Progenitor cell of endocrine pancreas (in vitro differentiated cells): ENCODE measurements at regions not wholly inside any gene's neighbourhood (a gene's known extent, or its start where the extent isn't known, plus 50 kb on each side); places are given as distances from the start of the nearest gene placed in this dataset.

Experiments
- DNase-seq: peaks from one replicate; pipeline ENCODE4 v3.0.0; 2021; ENCODE audit warnings: low spot score; ENCODE audit not compliant: unreplicated experiment
- H3K27ac Mint-ChIP-seq: 2 replicates; pipeline ENCODE4 v1.8.0; 2021; ENCODE audit warnings: mild to moderate bottlenecking, moderate library complexity, mixed read lengths
- H3K27me3 Mint-ChIP-seq: 2 replicates; pipeline ENCODE4 v1.8.0; 2021; ENCODE audit warnings: mixed read lengths
- H3K36me3 Mint-ChIP-seq: 2 replicates; pipeline ENCODE4 v1.8.0; 2022; ENCODE audit warnings: mixed read lengths; ENCODE audit not compliant: insufficient read depth
- H3K4me1 Mint-ChIP-seq: 2 replicates; pipeline ENCODE4 v1.8.0; 2021; ENCODE audit warnings: low read depth, mixed read lengths
- H3K4me3 Mint-ChIP-seq: 2 replicates; pipeline ENCODE4 v1.8.0; 2021; ENCODE audit warnings: low read depth, mild to moderate bottlenecking, moderate library complexity, mixed read lengths
- H3K9me3 Mint-ChIP-seq: 2 replicates; pipeline ENCODE4 v1.8.0; 2021; ENCODE audit warnings: low read depth, mixed read lengths
- TF ChIP-seq, protein P1 (sequence below): fragments of 200-600 bp; sonication (generic); IDR thresholded peaks from one replicate; pipeline ENCODE4 v1.5.0; 2021; ENCODE audit warnings: antibody characterized with exemption, mild to moderate bottlenecking; ENCODE audit not compliant: unreplicated experiment

GRCh38 chr6:54706391-54706790, 140.2 kb upstream of the FAM83B start:
- no peaks in the 10 kb centered on the region for H3K36me3 Mint-ChIP-seq
- no peak for DNase-seq
- H3K27ac Mint-ChIP-seq: no peak overlapping the region
- H3K9me3 Mint-ChIP-seq: no peaks in the 10 kb centered on the region
- TF ChIP-seq, protein P1, sequence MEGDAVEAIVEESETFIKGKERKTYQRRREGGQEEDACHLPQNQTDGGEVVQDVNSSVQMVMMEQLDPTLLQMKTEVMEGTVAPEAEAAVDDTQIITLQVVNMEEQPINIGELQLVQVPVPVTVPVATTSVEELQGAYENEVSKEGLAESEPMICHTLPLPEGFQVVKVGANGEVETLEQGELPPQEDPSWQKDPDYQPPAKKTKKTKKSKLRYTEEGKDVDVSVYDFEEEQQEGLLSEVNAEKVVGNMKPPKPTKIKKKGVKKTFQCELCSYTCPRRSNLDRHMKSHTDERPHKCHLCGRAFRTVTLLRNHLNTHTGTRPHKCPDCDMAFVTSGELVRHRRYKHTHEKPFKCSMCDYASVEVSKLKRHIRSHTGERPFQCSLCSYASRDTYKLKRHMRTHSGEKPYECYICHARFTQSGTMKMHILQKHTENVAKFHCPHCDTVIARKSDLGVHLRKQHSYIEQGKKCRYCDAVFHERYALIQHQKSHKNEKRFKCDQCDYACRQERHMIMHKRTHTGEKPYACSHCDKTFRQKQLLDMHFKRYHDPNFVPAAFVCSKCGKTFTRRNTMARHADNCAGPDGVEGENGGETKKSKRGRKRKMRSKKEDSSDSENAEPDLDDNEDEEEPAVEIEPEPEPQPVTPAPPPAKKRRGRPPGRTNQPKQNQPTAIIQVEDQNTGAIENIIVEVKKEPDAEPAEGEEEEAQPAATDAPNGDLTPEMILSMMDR: no peak
- no peak overlapping the region for H3K4me3 Mint-ChIP-seq
- H3K27me3 Mint-ChIP-seq: peaks cover 12% of the 10 kb centered on the region
- peaks cover 20% of the 10 kb centered on the region for H3K4me1 Mint-ChIP-seq

DNA sequence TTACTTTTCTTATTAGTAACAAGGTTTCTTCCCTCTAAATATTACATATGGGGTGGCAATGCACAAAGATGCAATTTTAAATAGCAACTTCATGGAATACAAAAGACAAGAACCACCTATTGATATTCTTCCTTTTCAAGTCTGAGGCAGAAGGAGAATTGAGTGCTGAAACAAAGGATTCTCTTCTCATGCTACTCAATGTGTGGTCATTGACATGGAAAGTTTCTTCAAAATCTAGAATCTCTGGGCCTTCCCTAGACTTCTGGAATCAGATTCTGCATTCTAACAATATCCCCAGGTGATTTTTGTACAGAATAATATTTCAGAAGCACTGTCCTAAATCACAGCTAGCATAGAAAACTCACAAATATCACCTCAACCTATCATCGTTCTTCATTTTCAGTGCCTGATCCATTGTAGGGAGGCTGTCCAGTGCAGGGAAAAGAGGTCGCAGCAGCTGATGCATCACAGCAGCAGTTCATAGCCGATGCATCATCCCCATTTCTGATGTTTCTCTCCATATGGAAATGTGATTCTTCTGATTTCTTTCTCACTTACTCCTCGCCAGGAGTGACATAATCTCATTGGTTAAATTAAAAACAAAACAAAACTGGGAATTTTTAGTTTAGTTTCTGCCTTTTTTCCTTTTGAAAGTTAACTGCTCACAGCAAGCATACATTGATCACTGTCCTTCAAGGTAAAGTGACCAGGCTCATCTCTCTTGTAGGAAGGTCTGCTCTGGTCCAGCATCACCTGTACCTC, 139.5 kb upstream of the FAM83B start:
- Mint-ChIP-seq H3K27ac (no peak overlapping the region), H3K4me3 (no peak overlapping the region), H3K36me3 (no peaks in the 10 kb centered on the region), H3K27me3 (peaks cover 12% of the 10 kb centered on the region), H3K4me1 (peaks cover 20% of the 10 kb centered on the region), H3K9me3 (no peaks in the 10 kb centered on the region)
- DNase-seq: no peak
- TF ChIP-seq, protein P1: no peak

DNA sequence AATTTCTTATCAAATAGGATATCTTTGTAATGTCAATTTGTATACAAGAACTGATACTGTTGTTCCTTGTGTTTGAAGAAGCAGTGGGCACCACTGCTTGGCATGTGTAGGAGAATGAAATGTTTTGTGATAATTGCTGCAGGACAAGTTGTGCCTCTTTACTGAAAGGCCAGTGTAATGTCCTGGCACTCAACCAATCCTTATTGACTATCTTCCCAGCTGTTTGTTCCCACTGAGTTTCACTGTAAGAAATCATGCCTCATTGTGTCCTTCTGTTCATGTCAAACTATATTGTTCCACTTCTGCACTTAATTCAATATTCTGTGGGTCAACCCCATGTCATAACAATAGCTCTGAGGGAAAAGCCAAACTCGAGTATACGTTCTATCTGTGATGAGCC, 136.1 kb upstream of the FAM83B start:
- Mint-ChIP-seq H3K4me3 (no peak overlapping the region), H3K27me3 (peaks cover 12% of the 10 kb centered on the region), H3K9me3 (no peaks in the 10 kb centered on the region), H3K36me3 (no peaks in the 10 kb centered on the region), H3K4me1 (peaks cover 23% of the 10 kb centered on the region), H3K27ac (no peak overlapping the region)
- no peak for DNase-seq
- TF ChIP-seq, protein P1: no peak

- Mint-ChIP-seq H3K36me3 (no peaks in the 10 kb centered on the region), H3K9me3 (no peaks in the 10 kb centered on the region), H3K27me3 (no peaks in the 10 kb centered on the region), H3K27ac (no peak overlapping the region), H3K4me3 (no peak overlapping the region), H3K4me1 (peaks cover 35% of the 10 kb centered on the region)
- TF ChIP-seq, protein P1: no peak
- DNase-seq: no peak
Measured at GRCh38 chr6:54716010-54716409, 130.6 kb upstream of the FAM83B start.

DNA sequence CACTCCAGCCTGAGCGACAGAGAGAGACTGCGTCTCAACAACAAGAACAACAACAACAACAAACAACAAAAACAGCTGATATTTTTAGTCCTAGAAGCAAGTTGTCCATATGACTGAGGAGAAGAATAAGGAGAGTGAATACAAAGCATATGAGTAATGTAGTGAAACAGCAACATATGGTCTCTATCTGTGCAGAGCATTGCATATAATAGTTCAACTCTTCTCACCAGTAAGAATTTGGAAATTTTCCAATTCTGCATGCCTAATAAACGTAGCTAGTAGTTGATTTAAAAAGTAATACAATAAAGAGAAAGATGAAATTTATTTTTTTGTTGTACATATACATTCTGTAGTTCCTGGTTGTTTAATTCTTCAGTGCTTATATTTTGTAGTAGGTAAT, 129.7 kb upstream of the FAM83B start:
- H3K36me3 Mint-ChIP-seq: no peaks in the 10 kb centered on the region
- DNase-seq: no peak
- TF ChIP-seq, protein P1: no peak
- H3K27ac Mint-ChIP-seq: no peak overlapping the region
- H3K9me3 Mint-ChIP-seq: peaks cover 2% of the 10 kb centered on the region
- H3K4me1 Mint-ChIP-seq: peaks cover 35% of the 10 kb centered on the region
- H3K4me3 Mint-ChIP-seq: no peak overlapping the region
- H3K27me3 Mint-ChIP-seq: no peaks in the 10 kb centered on the region
